PC-3 (cell line): ENCODE measurements at regions not wholly inside any gene's neighbourhood (a gene's known extent, or its start where the extent isn't known, plus 50 kb on each side); places are given as distances from the start of the nearest gene placed in this dataset.

Experiments used
- ATAC-seq: fragments of 200-7000 bp; cut with Tn5 transposase; 2 replicates; pipeline ENCODE4 v1.9.1; 2020; ENCODE audit warnings: mild to moderate bottlenecking, moderate library complexity
- BruUV-seq: library from RNA; stranded (reverse); fragments of 400-500 nt; replicated peaks from 2 replicates; lab custom pipeline; 2021; lab: Mats Ljungman, UMichigan
- CTCF ChIA-PET: fragments of 300-600 bp; sonication (Branson Sonifier 250); formaldehyde crosslinking; loops from one replicate; lab custom pipeline; 2022; ENCODE audit warnings: antibody characterized with exemption; lab: Charles Lee
- POLR2A ChIA-PET: fragments of 300-600 bp; sonication (Branson Sonifier 250); formaldehyde crosslinking; loops from one replicate; lab custom pipeline; 2022; ENCODE audit warnings: antibody characterized with exemption; ENCODE audit not compliant: unreplicated experiment; lab: Charles Lee
- DNase-seq: peaks from one replicate; pipeline ENCODE4 v3.0.0-alpha.2; 2015
- H2AFZ ChIP-seq: fragments of 300-600 bp; sonication (generic); 2 replicates; pipeline ENCODE4 v1.6.0; 2016; ENCODE audit warnings: antibody characterized with exemption, low read length
- H3F3A ChIP-seq: fragments of 300-600 bp; sonication (generic); one replicate; pipeline ENCODE4 v1.6.0; 2017; ENCODE audit warnings: antibody characterized with exemption, low read length, control low read depth, mild to moderate bottlenecking; ENCODE audit not compliant: unreplicated experiment
- H3K27ac ChIP-seq: fragments of 300-600 bp; sonication (generic); 2 replicates; pipeline ENCODE4 v1.5.1; 2016; ENCODE audit warnings: mild to moderate bottlenecking, low read length
- H3K27me3 ChIP-seq: fragments of 300-600 bp; sonication (generic); 2 replicates; pipeline ENCODE4 v1.6.1; 2016; ENCODE audit warnings: low read length, mixed read lengths
- H3K36me3 ChIP-seq: fragments of 300-600 bp; sonication (generic); 2 replicates; pipeline ENCODE4 v1.6.1; 2016; ENCODE audit warnings: low read depth, mixed run types, low read length, mixed read lengths
- H3K4me1 ChIP-seq: fragments of 300-600 bp; sonication (generic); 2 replicates; pipeline ENCODE4 v1.5.1; 2016; ENCODE audit warnings: low read length; ENCODE audit not compliant: insufficient read depth
- H3K4me2 ChIP-seq: fragments of 300-600 bp; sonication (generic); 2 replicates; pipeline ENCODE4 v1.6.0; 2016; ENCODE audit warnings: low read length
- H3K4me3 ChIP-seq: fragments of 300-600 bp; sonication (generic); 2 replicates; pipeline ENCODE4 v1.5.1; 2016; ENCODE audit warnings: mild to moderate bottlenecking, low read length, mixed read lengths
- H3K79me2 ChIP-seq: fragments of 300-600 bp; sonication (generic); 2 replicates; pipeline ENCODE4 v1.6.1; 2017; ENCODE audit warnings: low read length, mixed read lengths
- H3K9ac ChIP-seq: fragments of 300-600 bp; sonication (generic); 2 replicates; pipeline ENCODE4 v1.6.0; 2016; ENCODE audit warnings: mild to moderate bottlenecking, low read length
- H3K9me2 ChIP-seq: fragments of 300-600 bp; sonication (generic); replicated peaks from 2 replicates; pipeline ENCODE4 v1.6.1; 2016; ENCODE audit warnings: mixed run types, low read length, mixed read lengths
- H3K9me3 ChIP-seq: fragments of 300-600 bp; sonication (generic); 2 replicates; pipeline ENCODE4 v1.6.1; 2016; ENCODE audit warnings: low read length, mixed read lengths
- H4K20me1 ChIP-seq: fragments of 300-600 bp; sonication (generic); 2 replicates; pipeline ENCODE4 v1.6.1; 2016; ENCODE audit warnings: low read length, mixed read lengths
- EZH2 ChIP-seq: fragments of 300-600 bp; sonication (generic); IDR thresholded peaks from one replicate; pipeline ENCODE4 v1.6.1; 2017; ENCODE audit warnings: antibody characterized with exemption, mild to moderate bottlenecking, low read length; ENCODE audit not compliant: unreplicated experiment
- EZH2phosphoT487 ChIP-seq: fragments of 300-600 bp; sonication (generic); IDR thresholded peaks from 2 replicates; pipeline ENCODE4 v1.6.1; 2018; ENCODE audit warnings: mild to moderate bottlenecking, antibody characterized with exemption, low read length, borderline replicate concordance
- intact Hi-C: fragments of 100-400 bp; cut with micrococcal nuclease; formaldehyde crosslinking; loops from 2 replicates; pipeline ENCODE4 v1.9.0; 2023
- TF ChIP-seq, protein P1 (sequence below): fragments of 300-600 bp; sonication (generic); conservative IDR thresholded peaks from 2 replicates; pipeline ENCODE4 v1.5.1; 2017; ENCODE audit warnings: antibody characterized with exemption, low read depth, mild to moderate bottlenecking, low read length

- no peaks in the 10 kb centered on the region for H4K20me1 ChIP-seq
- no TSS peak for BruUV-seq
- H3K4me1 ChIP-seq: no peaks in the 10 kb centered on the region
- no peaks in the 10 kb centered on the region for H3K9me2 ChIP-seq
- intact Hi-C loops: no loop called here
- no peak overlapping the region for H2AFZ ChIP-seq
- no peaks in the 10 kb centered on the region for H3F3A ChIP-seq
- H3K4me3 ChIP-seq: no peak overlapping the region
- no peak overlapping the region for H3K9ac ChIP-seq
- H3K9me3 ChIP-seq: no peaks in the 10 kb centered on the region
- no peak overlapping the region for H3K27ac ChIP-seq
- no peaks in the 10 kb centered on the region for H3K36me3 ChIP-seq
- ATAC-seq (no peak), DNase-seq (no peak)
- POLR2A ChIA-PET: no interaction called here
- no peak overlapping the region for H3K4me2 ChIP-seq
- H3K79me2 ChIP-seq: no peaks in the 10 kb centered on the region
- CTCF ChIA-PET: no interaction called here
- no peak for TF ChIP-seq EZH2
- TF ChIP-seq EZH2phosphoT487: no peak
- TF ChIP-seq, protein P1, sequence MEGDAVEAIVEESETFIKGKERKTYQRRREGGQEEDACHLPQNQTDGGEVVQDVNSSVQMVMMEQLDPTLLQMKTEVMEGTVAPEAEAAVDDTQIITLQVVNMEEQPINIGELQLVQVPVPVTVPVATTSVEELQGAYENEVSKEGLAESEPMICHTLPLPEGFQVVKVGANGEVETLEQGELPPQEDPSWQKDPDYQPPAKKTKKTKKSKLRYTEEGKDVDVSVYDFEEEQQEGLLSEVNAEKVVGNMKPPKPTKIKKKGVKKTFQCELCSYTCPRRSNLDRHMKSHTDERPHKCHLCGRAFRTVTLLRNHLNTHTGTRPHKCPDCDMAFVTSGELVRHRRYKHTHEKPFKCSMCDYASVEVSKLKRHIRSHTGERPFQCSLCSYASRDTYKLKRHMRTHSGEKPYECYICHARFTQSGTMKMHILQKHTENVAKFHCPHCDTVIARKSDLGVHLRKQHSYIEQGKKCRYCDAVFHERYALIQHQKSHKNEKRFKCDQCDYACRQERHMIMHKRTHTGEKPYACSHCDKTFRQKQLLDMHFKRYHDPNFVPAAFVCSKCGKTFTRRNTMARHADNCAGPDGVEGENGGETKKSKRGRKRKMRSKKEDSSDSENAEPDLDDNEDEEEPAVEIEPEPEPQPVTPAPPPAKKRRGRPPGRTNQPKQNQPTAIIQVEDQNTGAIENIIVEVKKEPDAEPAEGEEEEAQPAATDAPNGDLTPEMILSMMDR: no peak
- no peaks in the 10 kb centered on the region; the same call in none of the 2 replicates for H3K27me3 ChIP-seq
Measured at GRCh38 chr5:61755726-61756222, 423.7 kb downstream of the ZSWIM6 start.

DNA sequence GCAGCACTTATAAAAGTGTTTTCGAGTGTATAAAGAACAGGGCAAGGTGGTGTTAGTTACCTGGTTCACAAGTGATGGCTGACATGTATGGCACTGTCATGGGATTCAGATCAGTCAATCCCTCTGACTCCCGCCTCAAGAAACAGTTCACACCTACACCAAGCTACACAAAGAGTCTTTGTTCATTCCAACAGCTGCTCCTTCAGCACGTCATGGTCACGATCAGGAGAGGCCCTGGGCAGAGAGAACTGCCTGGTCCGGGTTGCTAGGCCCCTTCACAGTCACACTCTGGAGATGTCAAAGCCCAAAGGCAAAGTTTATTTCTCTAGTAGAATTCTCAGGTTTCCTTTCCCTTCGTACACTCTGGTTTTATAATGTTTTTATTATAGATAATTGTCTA is 426.7 kb downstream of the ZSWIM6 start:
- H3K27ac ChIP-seq: no peak overlapping the region
- no peaks in the 10 kb centered on the region for H3F3A ChIP-seq
- CTCF ChIA-PET: no interaction called here
- no peak overlapping the region for H3K4me3 ChIP-seq
- H3K36me3 ChIP-seq: no peaks in the 10 kb centered on the region
- DNase-seq (no peak), ATAC-seq (no peak)
- intact Hi-C loops: no loop called here
- H3K4me2 ChIP-seq: no peak overlapping the region
- no peaks in the 10 kb centered on the region for H3K9me3 ChIP-seq
- no peaks in the 10 kb centered on the region for H3K9me2 ChIP-seq
- H4K20me1 ChIP-seq: no peaks in the 10 kb centered on the region
- H3K27me3 ChIP-seq: peaks cover 6% of the 10 kb centered on the region
- BruUV-seq: no TSS peak
- no peak overlapping the region for H2AFZ ChIP-seq
- no peak overlapping the region for H3K9ac ChIP-seq
- TF ChIP-seq EZH2 (no peak), EZH2phosphoT487 (no peak)
- TF ChIP-seq, protein P1: no peak
- POLR2A ChIA-PET: no interaction called here
- H3K79me2 ChIP-seq: no peaks in the 10 kb centered on the region
- H3K4me1 ChIP-seq: no peaks in the 10 kb centered on the region

DNA sequence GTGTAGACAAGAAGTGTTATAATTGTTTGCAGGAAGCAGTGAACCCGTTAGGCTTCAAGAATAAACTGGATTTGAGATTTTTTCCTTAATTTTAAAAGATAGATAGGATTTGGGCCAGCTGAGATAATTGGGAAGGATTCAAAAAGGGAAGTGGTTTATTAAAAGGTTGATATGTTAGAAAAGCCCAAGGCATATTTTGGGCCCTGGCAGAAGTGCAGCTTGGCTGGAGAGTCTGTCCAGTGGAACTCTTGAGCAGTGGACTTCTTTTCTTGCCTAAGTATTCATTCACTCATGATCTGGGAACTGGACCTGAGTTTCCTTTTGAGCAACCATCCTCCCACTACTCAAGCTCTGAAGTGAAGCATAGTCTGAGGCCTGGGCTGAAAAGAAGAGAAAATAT is 433.4 kb downstream of the ZSWIM6 start:
- H3K4me3 ChIP-seq: no peak overlapping the region
- H3K9me3 ChIP-seq: no peaks in the 10 kb centered on the region
- no peak overlapping the region for H3K27ac ChIP-seq
- ChIA-PET CTCF (no interaction called here), POLR2A (no interaction called here)
- no peaks in the 10 kb centered on the region for H3K4me1 ChIP-seq
- no peak for DNase-seq
- BruUV-seq: no TSS peak
- no peaks in the 10 kb centered on the region for H3K9me2 ChIP-seq
- H3K79me2 ChIP-seq: no peaks in the 10 kb centered on the region
- peaks cover 11% of the 10 kb centered on the region; the same call in 1 of the 2 replicates for H3K27me3 ChIP-seq
- no peaks in the 10 kb centered on the region for H3F3A ChIP-seq
- no peak for ATAC-seq
- H2AFZ ChIP-seq: no peak overlapping the region
- no peak overlapping the region for H3K9ac ChIP-seq
- no peaks in the 10 kb centered on the region for H3K36me3 ChIP-seq
- no peaks in the 10 kb centered on the region for H4K20me1 ChIP-seq
- no peak overlapping the region for H3K4me2 ChIP-seq
- intact Hi-C loops: no loop called here
- TF ChIP-seq, protein P1: no peak
- TF ChIP-seq EZH2phosphoT487: no peak
- no peak for TF ChIP-seq EZH2
